ENCODE measurements at regions not wholly inside any gene's neighbourhood (a gene's known extent, or its start where the extent isn't known, plus 50 kb on each side); places are given as distances from the start of the nearest gene placed in this dataset.

- TF ChIP-seq ARID3A (IDR thresholded peaks at IDR 0.05; ENCODE audit: borderline replicate concordance, low read depth, low read length) (peak; percentile 41; the same call in 1 of the 2 replicates), BRF1 (IDR thresholded peaks at IDR 0.05; ENCODE audit: borderline replicate concordance, extremely low read depth, insufficient read length) (no peak), SP1 (CRISPR knock-in tag; IDR thresholded peaks at IDR 0.05) (no peak), SRF (CRISPR knock-in tag; IDR thresholded peaks at IDR 0.05) (no peak; a peak in 1 of 4 replicates), BRD9 (IDR thresholded peaks at IDR 0.05; ENCODE audit: low read depth, partially characterized antibody) (peak; percentile 94), ZZZ3 (IDR thresholded peaks at IDR 0.05) (no peak), ZNF589 (CRISPR knock-in tag; IDR thresholded peaks at IDR 0.05; ENCODE audit: low read depth) (peak; percentile 58; the same call in 1 of the 2 replicates), NBN (IDR thresholded peaks at IDR 0.05; ENCODE audit: low read depth) (0 out of 2 replicates have a peak, but pooled peaks have one; percentile 47), EGR1 (conservative IDR thresholded peaks at IDR 0.05) (peak; percentile 60), ZNF347 (CRISPR knock-in tag; IDR thresholded peaks at IDR 0.05; ENCODE audit: low read depth) (no peak)
- TF ChIP-seq, protein P1, sequence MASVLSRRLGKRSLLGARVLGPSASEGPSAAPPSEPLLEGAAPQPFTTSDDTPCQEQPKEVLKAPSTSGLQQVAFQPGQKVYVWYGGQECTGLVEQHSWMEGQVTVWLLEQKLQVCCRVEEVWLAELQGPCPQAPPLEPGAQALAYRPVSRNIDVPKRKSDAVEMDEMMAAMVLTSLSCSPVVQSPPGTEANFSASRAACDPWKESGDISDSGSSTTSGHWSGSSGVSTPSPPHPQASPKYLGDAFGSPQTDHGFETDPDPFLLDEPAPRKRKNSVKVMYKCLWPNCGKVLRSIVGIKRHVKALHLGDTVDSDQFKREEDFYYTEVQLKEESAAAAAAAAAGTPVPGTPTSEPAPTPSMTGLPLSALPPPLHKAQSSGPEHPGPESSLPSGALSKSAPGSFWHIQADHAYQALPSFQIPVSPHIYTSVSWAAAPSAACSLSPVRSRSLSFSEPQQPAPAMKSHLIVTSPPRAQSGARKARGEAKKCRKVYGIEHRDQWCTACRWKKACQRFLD (CRISPR knock-in tag; IDR thresholded peaks at IDR 0.05) = 0 out of 2 replicates have a peak, but pooled peaks have one; percentile 18
- TF ChIP-seq, protein P2, sequence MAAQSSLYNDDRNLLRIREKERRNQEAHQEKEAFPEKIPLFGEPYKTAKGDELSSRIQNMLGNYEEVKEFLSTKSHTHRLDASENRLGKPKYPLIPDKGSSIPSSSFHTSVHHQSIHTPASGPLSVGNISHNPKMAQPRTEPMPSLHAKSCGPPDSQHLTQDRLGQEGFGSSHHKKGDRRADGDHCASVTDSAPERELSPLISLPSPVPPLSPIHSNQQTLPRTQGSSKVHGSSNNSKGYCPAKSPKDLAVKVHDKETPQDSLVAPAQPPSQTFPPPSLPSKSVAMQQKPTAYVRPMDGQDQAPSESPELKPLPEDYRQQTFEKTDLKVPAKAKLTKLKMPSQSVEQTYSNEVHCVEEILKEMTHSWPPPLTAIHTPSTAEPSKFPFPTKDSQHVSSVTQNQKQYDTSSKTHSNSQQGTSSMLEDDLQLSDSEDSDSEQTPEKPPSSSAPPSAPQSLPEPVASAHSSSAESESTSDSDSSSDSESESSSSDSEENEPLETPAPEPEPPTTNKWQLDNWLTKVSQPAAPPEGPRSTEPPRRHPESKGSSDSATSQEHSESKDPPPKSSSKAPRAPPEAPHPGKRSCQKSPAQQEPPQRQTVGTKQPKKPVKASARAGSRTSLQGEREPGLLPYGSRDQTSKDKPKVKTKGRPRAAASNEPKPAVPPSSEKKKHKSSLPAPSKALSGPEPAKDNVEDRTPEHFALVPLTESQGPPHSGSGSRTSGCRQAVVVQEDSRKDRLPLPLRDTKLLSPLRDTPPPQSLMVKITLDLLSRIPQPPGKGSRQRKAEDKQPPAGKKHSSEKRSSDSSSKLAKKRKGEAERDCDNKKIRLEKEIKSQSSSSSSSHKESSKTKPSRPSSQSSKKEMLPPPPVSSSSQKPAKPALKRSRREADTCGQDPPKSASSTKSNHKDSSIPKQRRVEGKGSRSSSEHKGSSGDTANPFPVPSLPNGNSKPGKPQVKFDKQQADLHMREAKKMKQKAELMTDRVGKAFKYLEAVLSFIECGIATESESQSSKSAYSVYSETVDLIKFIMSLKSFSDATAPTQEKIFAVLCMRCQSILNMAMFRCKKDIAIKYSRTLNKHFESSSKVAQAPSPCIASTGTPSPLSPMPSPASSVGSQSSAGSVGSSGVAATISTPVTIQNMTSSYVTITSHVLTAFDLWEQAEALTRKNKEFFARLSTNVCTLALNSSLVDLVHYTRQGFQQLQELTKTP (IDR thresholded peaks at IDR 0.05; ENCODE audit: low read depth in 1 of 2, partially characterized antibody in 2 of 2) = peak in 1 of 2 experiments; percentile 41
- TF ChIP-seq, protein P3, sequence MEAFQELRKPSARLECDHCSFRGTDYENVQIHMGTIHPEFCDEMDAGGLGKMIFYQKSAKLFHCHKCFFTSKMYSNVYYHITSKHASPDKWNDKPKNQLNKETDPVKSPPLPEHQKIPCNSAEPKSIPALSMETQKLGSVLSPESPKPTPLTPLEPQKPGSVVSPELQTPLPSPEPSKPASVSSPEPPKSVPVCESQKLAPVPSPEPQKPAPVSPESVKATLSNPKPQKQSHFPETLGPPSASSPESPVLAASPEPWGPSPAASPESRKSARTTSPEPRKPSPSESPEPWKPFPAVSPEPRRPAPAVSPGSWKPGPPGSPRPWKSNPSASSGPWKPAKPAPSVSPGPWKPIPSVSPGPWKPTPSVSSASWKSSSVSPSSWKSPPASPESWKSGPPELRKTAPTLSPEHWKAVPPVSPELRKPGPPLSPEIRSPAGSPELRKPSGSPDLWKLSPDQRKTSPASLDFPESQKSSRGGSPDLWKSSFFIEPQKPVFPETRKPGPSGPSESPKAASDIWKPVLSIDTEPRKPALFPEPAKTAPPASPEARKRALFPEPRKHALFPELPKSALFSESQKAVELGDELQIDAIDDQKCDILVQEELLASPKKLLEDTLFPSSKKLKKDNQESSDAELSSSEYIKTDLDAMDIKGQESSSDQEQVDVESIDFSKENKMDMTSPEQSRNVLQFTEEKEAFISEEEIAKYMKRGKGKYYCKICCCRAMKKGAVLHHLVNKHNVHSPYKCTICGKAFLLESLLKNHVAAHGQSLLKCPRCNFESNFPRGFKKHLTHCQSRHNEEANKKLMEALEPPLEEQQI (IDR thresholded peaks at IDR 0.05) = peak; percentile 35; the same call in 1 of the 2 replicates
These were observed 60.7 kb downstream of the RPL22L1 start (continued) for GRCh38 chr3:170809007-170809974.

Measured in K562 (cell line).